GDM1 (cell line): ENCODE measurements at regions not wholly inside any gene's neighbourhood (a gene's known extent, or its start where the extent isn't known, plus 50 kb on each side); places are given as distances from the start of the nearest gene placed in this dataset.

Experiments used
- DNase-seq: peaks from one replicate; lab custom pipeline; 2025; lab: John Stamatoyannopoulos, UW

DNA sequence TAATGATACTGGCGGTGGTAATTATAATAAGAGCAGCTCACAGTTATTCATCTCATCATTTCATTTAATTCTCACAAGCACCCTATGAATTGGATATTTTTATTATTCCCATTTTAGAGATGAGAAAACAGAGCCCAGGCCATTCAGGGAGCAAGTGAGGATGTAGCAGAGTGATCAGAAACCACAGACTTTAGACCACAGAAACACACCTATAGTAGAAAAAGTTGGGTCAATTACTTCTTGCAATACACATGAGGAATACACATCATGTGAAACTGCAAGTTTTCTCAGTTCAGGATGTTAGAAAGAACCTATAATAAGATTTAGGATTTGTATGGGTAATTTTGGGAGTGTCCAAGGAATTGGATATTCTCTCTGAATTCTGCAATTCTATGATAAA, 278.0 kb downstream of the ADRA2A start:
- DNase-seq: no peak

DNA sequence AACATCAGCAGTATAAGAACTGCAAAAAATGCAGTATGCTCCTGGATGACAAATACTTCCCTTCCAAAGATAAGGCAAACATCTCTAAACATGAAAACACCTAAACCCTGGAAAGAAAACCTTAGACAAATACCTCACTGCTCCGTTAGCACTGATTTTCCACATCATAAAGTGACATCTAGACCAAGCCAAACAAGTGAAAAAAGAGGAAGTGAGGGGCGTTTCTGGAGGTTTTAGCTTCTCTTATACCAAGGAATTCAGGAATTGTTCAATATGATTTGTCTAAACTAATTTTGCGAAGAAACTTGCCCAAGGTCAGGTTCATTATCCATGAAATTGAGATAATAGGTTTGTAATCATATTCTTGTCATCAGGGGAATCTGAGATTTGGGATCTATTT, 279.7 kb downstream of the ADRA2A start:
- no peak for DNase-seq

DNA sequence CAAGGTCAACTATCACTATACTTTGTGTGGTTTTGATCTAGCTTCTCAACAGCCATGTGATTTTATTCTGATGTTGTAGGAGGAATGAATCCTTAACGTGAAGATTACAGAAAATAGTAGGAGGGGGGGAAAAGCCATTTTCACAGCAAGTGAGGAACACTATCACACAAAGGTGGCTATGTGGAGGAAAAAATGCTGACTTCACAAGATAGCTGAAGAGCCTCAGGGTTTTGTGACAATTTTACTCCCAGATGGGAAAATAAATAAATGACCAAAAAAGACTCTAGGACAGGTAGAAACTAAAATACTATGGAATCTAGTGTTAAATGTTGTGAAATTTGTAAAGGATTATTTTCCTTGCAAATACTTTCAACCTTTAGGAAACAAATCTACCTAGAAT, 281.0 kb downstream of the ADRA2A start:
- DNase-seq: no peak

DNA sequence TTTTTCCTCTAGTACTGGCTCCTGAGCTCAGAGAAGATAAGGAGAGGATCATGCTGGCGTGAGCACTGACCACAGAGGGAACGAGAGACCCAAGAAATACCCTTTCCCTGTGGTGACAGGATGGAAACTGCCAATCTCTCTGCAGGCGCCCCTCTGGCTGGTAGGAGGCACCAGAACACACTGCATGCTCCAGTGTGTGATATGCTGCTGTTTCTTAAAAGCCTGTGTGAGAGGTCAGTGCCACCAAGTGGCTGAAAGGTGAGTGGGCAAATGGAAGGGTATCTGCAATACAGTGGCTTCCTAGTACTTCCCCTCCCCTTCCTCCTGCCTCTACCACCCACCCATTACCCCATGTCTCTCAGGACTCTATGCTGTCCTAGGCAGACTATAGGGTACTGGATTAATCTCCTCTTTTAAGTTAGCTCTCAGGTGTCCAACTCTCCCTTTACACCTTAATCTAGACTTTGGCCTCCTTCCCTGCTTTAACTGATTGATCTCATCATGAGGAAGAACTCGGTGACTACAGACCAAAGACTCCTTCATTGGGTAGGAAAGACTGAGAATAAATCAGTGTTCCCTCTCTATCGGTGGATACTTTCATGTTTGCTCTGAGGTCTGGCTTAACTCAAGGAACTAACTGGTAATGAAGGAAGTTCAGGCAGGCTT, 283.6 kb downstream of the ADRA2A start:
- peak; percentile 43 for DNase-seq

DNA sequence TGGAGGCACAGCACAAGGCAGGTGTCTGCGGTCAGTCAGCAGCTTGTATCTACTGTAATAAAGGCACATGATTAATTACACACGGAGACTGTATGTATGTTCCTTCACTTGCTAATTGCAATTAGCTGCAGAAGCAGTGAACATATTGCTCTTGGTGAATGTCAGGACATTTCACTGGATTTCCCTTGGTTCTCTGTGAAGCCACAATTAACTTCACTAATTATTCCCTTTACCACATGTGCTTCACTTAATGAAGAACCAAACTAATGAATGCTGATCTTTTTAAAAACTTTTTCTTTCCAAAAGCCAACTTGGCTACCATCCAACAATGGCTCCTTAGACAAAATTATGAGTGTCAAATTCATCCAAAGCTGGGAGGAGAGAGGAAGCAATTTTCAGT, 290.7 kb downstream of the ADRA2A start:
- no peak for DNase-seq

GRCh38 chr10:111370101-111370500, 293.3 kb downstream of the ADRA2A start:
- no peak for DNase-seq

DNA sequence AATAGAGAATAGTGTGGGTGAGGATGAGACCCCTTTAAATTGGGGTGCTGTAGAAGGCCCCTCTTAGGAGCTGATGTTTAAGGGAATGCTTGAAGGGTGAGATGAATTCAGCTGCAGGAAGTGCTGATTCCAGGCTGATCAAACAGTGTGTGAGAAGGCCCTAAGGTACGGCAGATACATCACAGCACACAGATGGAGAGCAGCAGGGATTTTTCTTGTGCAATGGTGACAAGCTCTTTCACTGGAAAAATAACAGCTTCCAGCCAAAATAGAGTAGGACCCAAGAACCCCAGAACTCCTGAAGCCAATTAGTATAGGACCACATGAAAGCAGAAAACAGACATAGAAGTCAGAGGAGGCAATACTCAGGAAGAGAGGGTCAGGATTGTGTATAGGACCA, 296.9 kb downstream of the ADRA2A start:
- DNase-seq: no peak

GRCh38 chr10:111379534-111380187, 302.8 kb downstream of the ADRA2A start:
- no peak for DNase-seq

GRCh38 chr10:111384556-111384955, 307.7 kb downstream of the ADRA2A start:
- DNase-seq: no peak

DNA sequence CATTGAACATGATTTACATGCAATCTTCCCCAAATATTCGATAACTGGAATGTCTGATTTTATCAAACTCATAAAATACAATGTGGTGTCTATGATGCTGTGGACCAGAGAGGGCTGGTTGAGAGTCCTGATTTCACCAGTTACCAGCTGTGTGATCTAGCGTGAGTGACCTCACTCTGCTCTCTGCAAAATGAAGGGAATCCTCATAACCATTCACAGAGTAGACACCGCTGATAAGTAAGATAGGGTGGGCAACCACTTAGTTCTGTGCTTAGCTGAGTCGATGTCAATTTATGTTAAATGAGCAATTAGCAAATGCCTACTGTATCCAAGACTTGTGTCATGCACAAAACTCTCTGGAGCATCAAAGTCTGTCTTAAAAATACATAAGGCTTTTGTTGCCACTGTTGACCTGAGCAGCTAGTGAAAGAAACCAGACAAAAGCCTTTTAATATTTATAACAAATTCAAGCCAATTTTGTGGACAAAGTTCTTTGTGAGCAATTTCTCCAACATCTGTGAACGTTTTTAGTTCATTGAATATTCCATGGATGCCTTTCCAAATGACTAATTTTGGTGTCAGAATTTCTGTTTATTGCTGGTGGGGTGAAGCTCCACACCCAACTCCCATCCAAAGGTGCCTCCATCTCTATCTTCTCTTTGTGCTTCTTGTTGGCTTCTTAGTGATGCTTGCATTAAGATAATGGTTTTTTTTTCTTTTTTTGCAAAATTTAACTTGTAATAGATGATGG, 314.2 kb downstream of the ADRA2A start:
- no peak for DNase-seq

GRCh38 chr10:111392159-111392558, 315.3 kb downstream of the ADRA2A start:
- no peak for DNase-seq

DNA sequence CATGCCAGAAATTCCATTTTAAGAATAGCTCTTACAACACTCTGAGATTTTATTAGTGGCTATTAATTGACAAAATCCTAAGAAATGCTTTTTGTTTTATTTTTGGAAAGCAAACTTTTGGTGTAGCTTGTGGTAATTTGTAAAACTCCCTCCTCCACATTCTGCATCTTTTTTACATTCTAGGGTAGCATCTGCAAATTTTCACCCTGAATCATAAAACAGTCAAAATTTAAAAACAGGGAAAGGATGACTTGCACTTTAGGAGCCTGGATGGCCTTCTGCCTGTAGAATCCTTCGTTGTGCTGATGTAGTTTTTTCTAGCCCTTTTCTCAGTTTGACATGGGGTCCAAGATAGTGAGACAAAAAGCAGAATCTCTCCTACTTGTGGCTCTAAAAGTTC, 316.1 kb downstream of the ADRA2A start:
- no peak for DNase-seq

DNA sequence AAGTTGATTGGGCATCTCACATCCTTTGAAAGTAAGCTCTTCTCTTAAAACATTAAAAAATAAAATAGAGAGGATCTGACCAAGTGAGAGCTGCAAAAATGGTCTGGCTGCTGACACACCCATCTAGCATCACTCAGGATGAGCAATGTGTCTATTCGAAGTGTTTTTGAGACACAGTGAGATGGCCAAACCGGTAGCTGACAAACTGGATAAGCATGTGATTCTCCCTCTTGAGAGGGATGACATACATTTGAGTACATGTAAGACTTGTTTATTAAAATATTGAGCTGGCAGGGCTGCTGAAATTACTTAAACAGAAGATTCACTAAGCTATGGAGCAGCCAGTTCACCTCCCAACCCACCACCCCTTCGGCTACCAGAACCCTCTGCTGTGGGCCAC, 333.9 kb downstream of the ADRA2A start:
- no peak for DNase-seq

DNA sequence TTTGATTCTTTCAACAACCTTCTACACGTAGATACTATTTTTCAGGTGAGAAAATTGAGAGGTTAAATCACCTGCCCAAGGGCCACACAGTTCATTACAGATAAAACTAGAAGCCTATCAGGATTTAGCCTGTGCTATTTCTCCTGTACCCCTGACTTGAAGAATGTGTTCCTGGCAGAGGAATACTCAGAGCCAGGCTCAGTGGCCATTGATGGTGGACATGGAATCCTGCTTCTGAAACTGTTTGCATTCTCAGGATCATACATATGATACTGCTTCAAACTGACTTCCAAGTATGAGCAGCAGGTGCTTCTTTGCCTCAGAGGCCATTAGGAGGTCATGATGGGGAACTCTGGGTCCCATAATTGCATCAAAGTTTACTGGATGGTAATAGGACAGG, 348.6 kb downstream of the ADRA2A start:
- DNase-seq: no peak

- DNase-seq: no peak
These were observed 352.6 kb downstream of the ADRA2A start for GRCh38 chr10:111429288-111430028.

DNA sequence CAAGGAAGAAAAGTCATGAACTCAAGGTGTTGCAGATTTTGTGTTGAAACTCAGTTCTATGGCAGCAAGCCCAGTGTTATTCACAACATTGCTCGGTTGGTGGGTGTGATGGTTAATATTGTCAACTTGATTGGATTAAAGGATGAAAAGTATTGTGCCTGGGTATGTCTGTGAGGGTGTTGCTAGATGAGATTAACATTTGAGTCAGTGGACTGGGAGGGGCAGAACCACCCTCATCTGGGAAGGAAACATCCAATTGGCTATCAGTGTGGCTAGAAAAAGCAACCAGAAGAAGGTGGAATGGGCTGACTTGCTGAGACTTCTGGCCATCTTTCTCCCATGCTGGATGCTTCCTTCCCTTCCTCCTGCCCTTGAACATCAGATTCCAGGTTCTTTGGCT, 353.2 kb downstream of the ADRA2A start:
- no peak for DNase-seq

DNA sequence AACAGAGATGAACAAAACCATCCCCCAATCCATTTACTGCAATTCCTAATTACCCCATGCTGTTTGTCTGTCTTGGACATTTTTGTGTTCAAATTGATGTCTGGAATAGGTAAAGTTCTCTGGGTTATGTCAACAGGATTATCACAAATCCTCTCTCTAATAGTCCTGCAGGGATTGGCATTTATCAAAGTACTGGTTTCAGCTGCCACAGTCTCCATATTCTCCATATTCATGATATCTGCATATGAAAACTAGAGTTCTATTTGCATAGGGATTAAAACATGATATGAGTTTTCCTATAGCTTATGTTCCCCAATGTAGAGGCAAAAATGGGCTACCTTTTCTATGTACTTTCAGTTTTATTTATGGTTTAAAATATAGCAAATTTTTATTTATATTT, 355.8 kb downstream of the ADRA2A start:
- DNase-seq: no peak

- no peak for DNase-seq
These were observed 359.0 kb downstream of the ADRA2A start for GRCh38 chr10:111435871-111436270.

GRCh38 chr10:111439034-111439842, 362.4 kb downstream of the ADRA2A start:
- DNase-seq: no peak

DNA sequence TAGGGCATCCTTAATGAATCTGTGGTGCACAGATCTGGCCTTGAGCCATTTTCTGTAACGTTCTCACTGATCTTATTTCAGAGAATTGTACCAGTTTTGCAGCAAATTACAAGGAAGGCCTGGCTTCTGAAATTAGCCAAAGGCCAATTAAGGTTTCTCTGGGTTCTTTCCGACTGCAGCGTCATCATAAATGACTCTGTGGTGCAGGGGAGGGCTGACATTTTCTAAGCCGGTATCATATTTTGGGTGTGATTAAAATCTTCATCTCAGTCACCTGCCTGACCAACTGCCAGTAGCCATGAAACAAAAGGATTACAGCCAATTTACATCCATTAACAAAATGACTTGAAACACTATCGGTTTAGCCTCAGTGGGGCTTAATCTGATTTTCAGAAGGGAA, 363.7 kb downstream of the ADRA2A start:
- no peak for DNase-seq

DNA sequence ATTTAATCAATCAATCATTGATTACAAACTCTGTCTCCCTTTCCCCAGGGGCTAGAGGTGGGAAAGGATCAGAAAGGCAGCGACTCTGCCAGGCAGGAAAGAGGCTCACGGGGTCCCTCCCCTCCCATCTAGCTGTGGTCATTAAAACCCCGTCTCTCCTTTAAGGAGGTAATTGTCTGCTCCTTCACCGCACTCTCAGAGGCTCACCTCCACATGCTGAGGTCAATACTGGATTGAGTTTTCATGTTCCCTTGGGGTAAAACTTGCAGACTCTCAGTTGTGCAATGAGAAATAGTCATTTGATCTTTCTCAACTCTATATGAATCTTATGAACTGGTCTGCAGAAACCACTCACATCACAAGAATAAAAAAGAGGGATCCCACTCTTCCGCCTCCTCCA, 368.8 kb downstream of the ADRA2A start:
- DNase-seq: no peak

DNA sequence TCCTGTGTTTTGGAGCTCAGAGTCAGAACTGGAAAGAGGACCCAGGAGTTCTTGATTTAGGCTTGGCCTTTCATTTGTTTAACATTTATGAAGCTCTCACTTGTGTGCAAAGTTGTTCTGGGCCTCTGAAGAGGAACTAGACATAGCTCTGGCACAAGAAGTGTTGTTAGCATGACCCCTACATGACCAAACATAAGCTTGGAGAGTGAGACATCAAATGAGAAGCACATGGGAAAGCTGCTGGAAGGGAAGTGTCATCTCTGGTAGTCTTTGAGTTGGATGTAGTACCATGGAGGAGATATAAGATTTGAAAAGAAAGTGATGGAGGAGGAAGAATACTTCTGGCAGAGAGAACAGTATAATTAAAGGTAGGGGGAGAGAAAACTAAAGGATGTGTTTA, 370.1 kb downstream of the ADRA2A start:
- no peak for DNase-seq
